ENCODE measurements at regions not wholly inside any gene's neighbourhood (a gene's known extent, or its start where the extent isn't known, plus 50 kb on each side); places are given as distances from the start of the nearest gene placed in this dataset.

DNA sequence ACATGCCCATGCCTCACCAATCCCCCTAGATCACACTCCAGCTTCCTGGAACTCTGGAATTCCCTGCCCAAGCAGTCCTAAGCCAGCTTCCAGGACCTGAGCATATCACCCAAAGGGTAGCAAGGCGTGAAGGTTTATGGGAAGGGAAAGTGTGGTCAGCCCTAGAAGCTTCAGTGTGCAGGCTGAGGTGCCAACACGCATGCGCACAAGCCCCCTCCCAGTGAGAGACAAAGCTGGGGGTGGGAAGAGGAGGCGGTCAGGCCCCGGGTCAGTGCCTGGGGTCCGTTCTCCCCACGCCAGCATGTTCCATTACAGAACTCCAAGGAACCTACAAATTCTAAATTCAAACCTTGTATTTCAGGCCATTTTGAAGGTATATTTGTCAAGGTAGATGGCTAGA lies 103.6 kb upstream of the C7orf33 start:
- TF ChIP-seq ELF4 (IDR thresholded peaks at IDR 0.05) (no peak), TARDBP (IDR thresholded peaks at IDR 0.05) (no peak), FOXM1 (IDR thresholded peaks at IDR 0.05; ENCODE audit: borderline replicate concordance) (no peak), HDGF (IDR thresholded peaks at IDR 0.05; ENCODE audit: borderline replicate concordance) (no peak), BHLHE40 (IDR thresholded peaks at IDR 0.05; ENCODE audit: borderline replicate concordance) (no peak), CTBP1 (IDR thresholded peaks at IDR 0.05; ENCODE audit: borderline replicate concordance) (no peak), FOXA1 (IDR thresholded peaks at IDR 0.05) (no peak), ARNT (IDR thresholded peaks at IDR 0.05) (no peak), FOXK2 (IDR thresholded peaks at IDR 0.05) (no peak)
- TF ChIP-seq, protein P1, sequence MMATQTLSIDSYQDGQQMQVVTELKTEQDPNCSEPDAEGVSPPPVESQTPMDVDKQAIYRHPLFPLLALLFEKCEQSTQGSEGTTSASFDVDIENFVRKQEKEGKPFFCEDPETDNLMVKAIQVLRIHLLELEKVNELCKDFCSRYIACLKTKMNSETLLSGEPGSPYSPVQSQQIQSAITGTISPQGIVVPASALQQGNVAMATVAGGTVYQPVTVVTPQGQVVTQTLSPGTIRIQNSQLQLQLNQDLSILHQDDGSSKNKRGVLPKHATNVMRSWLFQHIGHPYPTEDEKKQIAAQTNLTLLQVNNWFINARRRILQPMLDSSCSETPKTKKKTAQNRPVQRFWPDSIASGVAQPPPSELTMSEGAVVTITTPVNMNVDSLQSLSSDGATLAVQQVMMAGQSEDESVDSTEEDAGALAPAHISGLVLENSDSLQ (IDR thresholded peaks at IDR 0.05): no peak

All from HEK293T (cell line).